22Rv1 (cell line): ENCODE measurements at regions not wholly inside any gene's neighbourhood (a gene's known extent, or its start where the extent isn't known, plus 50 kb on each side); places are given as distances from the start of the nearest gene placed in this dataset.

ENCODE experiments used
- ZFX ChIP-seq: fragments of 450-650 bp; IDR thresholded peaks from 2 replicates; pipeline ENCODE4 v1.6.1; 2017; ENCODE audit warnings: antibody characterized with exemption, borderline replicate concordance
- TF ChIP-seq, protein P1 (sequence below): fragments of 450-650 bp; IDR thresholded peaks from 2 replicates; pipeline ENCODE4 v1.5.1; 2017; ENCODE audit warnings: mild to moderate bottlenecking

GRCh38 chr1:218548764-218549163 lies 203.6 kb downstream of the TGFB2 start:
- TF ChIP-seq, protein P1, sequence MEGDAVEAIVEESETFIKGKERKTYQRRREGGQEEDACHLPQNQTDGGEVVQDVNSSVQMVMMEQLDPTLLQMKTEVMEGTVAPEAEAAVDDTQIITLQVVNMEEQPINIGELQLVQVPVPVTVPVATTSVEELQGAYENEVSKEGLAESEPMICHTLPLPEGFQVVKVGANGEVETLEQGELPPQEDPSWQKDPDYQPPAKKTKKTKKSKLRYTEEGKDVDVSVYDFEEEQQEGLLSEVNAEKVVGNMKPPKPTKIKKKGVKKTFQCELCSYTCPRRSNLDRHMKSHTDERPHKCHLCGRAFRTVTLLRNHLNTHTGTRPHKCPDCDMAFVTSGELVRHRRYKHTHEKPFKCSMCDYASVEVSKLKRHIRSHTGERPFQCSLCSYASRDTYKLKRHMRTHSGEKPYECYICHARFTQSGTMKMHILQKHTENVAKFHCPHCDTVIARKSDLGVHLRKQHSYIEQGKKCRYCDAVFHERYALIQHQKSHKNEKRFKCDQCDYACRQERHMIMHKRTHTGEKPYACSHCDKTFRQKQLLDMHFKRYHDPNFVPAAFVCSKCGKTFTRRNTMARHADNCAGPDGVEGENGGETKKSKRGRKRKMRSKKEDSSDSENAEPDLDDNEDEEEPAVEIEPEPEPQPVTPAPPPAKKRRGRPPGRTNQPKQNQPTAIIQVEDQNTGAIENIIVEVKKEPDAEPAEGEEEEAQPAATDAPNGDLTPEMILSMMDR: no peak
- no peak for TF ChIP-seq ZFX
